PC-3 (cell line): ENCODE measurements at regions not wholly inside any gene's neighbourhood (a gene's known extent, or its start where the extent isn't known, plus 50 kb on each side); places are given as distances from the start of the nearest gene placed in this dataset.

Experiments
- CTCF ChIP-seq: fragments of 300-600 bp; sonication (generic); conservative IDR thresholded peaks from 2 replicates; pipeline ENCODE4 v1.5.1; 2017; ENCODE audit warnings: antibody characterized with exemption, low read depth, mild to moderate bottlenecking, low read length
- EZH2 ChIP-seq: fragments of 300-600 bp; sonication (generic); IDR thresholded peaks from one replicate; pipeline ENCODE4 v1.6.1; 2017; ENCODE audit warnings: antibody characterized with exemption, mild to moderate bottlenecking, low read length; ENCODE audit not compliant: unreplicated experiment

- TF ChIP-seq CTCF, result no peak
- no peak for TF ChIP-seq EZH2
These were observed 88.9 kb upstream of the TOP3B start for GRCh38 chr22:22071455-22071854.
